Muscle layer of colon (tissue), 2 donors: ENCODE measurements at regions not wholly inside any gene's neighbourhood (a gene's known extent, or its start where the extent isn't known, plus 50 kb on each side); places are given as distances from the start of the nearest gene placed in this dataset.
"Not testable (repeated sequence)": the region's sequence is repeated elsewhere in the genome, so short reads cannot be mapped to it uniquely, and the experiment has no call there.

Source experiments
- H3K27ac ChIP-seq: one replicate; pipeline ENCODE4 v1.7.0; 2013; ENCODE audit warnings: low read depth, mild to moderate bottlenecking, low read length, moderate library complexity
- H3K27me3 ChIP-seq, 2 donors: one replicate each; pipeline ENCODE4 v1.7.0; 2013; ENCODE audit warnings: low read length in 2 of 2, mild to moderate bottlenecking in 2 of 2; ENCODE audit not compliant: insufficient read depth in 2 of 2, control insufficient read depth in 1 of 2
- H3K36me3 ChIP-seq: one replicate; pipeline ENCODE4 v1.7.0; 2013; ENCODE audit warnings: mild to moderate bottlenecking, low read length; ENCODE audit not compliant: insufficient read depth
- H3K4me1 ChIP-seq: one replicate; pipeline ENCODE4 v1.7.0; 2013; ENCODE audit warnings: mild to moderate bottlenecking, low read length; ENCODE audit not compliant: insufficient read depth
- H3K4me3 ChIP-seq, 2 donors: one replicate each; pipeline ENCODE4 v1.7.0; 2013; ENCODE audit warnings: low read length in 2 of 2, low read depth in 1 of 2, mild to moderate bottlenecking in 1 of 2, moderate library complexity in 1 of 2
- H3K9ac ChIP-seq: one replicate; pipeline ENCODE4 v1.7.0; 2013; ENCODE audit warnings: low read length
- H3K9me3 ChIP-seq: one replicate; pipeline ENCODE4 v1.7.0; 2013; ENCODE audit warnings: mild to moderate bottlenecking, low read length
- donor health status: abdominal sarcoma.
- donor health status: Adenocarcinoma of cecum.

DNA sequence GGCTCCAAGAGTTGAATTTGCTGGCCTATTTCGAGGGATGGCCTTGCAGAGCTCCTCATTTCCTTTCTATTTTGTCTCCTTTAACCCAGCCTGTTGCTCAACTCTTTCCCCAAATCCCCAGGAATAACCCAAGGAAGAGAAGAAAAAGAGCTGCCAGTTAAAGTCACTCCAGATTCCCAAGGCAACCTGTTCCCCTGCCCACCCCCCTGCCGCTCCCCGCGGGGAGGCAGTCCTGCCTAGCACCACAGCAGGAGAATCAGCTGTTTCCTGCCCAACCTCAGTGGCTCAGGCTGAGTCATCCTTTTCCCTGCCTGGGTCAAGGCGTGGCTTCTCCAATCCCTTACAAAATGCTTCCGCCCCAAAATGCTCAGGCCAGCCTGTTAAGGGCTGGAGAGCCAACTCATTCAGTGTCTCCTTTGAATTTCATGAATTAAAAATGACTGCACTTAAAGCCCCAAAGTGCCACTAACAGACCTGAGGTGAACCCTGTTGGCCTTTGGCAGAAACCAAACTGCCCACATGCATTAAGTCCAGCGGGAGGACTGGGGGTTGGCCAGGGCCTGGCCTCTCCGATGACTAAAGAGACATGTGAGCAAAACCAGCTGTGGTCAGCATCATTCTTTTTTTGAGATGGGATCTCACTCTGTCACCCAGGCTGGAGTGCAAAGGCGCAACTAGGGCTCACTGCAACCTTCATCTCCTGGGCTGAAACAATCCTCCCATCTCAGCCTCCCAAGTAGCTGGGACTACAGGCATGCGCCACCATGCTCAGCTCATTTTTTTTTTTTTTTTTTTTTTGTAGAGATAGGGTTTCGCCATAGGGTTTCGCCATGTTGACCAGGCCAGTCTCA lies 83.2 kb upstream of the KIF5B start:
- Histone ChIP-seq H3K27me3 (no peaks in the 10 kb centered on the region), H3K9me3 (no peaks in the 10 kb centered on the region), H3K9ac (no peak overlapping the region), H3K4me3 (no peak overlapping the region), H3K36me3 (no peaks in the 10 kb centered on the region), H3K4me1 (peaks cover 4% of the 10 kb centered on the region), H3K27ac (no peak overlapping the region)

DNA sequence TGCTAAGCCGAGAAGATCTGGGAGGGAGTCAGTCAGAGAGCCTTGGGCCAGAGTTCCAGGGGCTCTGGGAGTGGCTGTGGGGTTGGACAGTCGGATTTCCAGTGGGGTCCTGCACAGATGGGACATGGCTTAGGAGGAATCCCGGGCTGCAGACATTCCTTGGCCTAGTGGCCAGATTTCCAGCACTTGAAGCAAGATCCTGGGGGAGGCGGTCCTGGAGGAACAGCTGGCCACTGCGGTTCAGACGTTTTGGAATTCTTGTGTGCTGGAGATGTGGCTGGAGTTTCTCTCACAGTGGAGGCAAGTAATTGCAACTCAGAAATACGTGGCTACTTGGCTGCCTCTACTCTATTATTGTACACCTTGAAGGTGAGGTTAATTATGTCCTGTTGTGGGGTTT lies 80.7 kb upstream of the KIF5B start:
- H3K27ac ChIP-seq, H3K9ac ChIP-seq, H3K9me3 ChIP-seq, H3K4me3 ChIP-seq, H3K36me3 ChIP-seq, H3K4me1 ChIP-seq, H3K27me3 ChIP-seq: not testable (repeated sequence)

DNA sequence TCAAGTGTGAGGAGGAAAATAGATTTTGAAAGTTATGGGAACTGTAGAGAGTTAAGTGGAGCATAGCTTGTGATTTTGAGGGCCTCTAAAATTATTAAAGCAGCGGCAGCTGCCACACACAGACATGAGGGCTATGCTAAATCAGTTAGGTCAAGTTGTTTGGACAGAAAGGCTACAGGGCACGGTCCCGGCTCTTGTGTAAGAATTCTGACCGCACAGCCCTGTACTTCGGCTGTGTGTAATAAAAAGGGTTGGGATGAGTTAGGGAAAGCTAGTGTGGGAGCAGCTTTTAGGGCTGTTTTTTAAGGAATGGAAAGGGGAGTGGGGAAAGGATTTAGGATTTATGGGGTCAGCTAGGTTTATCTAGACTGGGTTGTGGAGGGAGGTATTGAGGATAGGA lies 79.6 kb upstream of the KIF5B start:
- H3K9ac ChIP-seq, H3K27me3 ChIP-seq, H3K4me1 ChIP-seq, H3K9me3 ChIP-seq, H3K27ac ChIP-seq, H3K36me3 ChIP-seq, H3K4me3 ChIP-seq: not testable (repeated sequence)

DNA sequence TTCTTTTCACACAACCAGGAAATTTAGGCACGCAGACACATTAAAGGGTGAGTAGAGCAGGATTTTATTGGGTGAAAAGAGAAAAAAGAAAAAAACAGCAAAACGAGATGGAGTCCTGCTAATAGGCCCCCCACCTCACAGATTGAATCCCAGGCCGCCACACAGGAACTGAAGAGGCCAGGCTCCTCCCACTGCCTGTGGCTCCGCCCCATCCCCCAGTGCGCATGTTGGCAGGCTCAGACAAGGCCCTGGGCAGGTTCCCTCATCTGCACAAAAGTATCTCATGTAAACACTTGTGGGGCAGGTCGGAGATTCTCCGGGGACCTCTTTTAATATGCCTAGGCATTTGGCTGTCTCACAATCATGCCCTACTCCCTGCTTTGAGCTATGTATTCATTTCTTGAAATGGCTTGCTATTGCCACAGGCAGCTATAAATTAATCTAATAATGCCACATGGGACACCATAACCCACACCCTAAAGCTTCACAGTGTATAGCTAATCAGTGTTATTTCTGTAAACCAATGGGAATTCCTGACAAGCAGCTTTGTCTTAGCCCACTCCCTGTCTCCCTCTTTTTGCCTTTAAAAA lies 76.2 kb upstream of the KIF5B start:
- Histone ChIP-seq H3K36me3 (no peaks in the 10 kb centered on the region), H3K27me3 (no peaks in the 10 kb centered on the region), H3K4me1 (no peaks in the 10 kb centered on the region), H3K9ac (no peak overlapping the region), H3K4me3 (no peak overlapping the region), H3K9me3 (no peaks in the 10 kb centered on the region), H3K27ac (no peak overlapping the region)

DNA sequence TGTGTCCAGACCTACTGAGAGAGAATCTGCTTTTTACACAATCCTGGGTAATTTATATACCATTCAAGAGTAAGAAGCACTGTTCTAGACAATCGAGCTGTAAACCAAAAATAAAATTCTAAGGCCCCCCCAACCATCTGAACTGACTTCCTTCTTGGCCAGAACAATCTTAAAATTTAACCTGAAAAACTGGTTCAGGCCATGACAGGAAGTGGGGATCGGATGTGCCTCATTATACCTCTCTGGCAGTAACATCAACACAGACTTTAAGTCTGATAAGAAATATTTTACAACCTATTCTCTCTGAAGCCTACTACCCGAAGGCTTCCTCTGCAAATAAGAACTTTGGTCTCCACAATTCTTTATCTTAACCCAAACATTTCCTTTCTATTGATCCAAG lies 75.2 kb upstream of the KIF5B start:
- H3K9ac ChIP-seq = no peak overlapping the region
- H3K36me3 ChIP-seq = no peaks in the 10 kb centered on the region
- H3K9me3 ChIP-seq = no peaks in the 10 kb centered on the region
- H3K27me3 ChIP-seq = no peaks in the 10 kb centered on the region
- H3K27ac ChIP-seq = no peak overlapping the region
- H3K4me3 ChIP-seq = no peak overlapping the region
- H3K4me1 ChIP-seq = no peaks in the 10 kb centered on the region

DNA sequence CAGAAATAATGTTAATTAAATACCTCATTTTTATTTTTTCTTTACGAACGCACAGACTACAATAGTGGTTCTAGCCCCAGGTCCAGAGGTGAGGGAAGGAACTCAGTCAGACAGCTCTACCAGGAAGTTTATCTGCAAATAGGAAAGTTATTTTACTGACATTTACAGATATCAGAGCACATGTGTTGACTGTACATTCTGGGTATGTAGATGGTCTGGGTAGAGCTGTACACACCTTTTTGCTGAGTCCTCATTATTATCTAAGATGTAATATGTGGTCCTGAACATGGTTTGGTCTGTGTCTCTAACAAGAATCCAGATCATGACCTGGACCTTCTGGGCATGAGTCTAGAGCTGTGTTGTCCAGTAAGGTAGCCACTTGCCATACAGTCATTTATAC lies 74.6 kb upstream of the KIF5B start:
- no peaks in the 10 kb centered on the region for H3K9me3 ChIP-seq
- H3K4me3 ChIP-seq = no peak overlapping the region
- no peak overlapping the region for H3K27ac ChIP-seq
- H3K36me3 ChIP-seq = no peaks in the 10 kb centered on the region
- no peak overlapping the region for H3K9ac ChIP-seq
- H3K27me3 ChIP-seq = no peaks in the 10 kb centered on the region
- H3K4me1 ChIP-seq = no peaks in the 10 kb centered on the region

DNA sequence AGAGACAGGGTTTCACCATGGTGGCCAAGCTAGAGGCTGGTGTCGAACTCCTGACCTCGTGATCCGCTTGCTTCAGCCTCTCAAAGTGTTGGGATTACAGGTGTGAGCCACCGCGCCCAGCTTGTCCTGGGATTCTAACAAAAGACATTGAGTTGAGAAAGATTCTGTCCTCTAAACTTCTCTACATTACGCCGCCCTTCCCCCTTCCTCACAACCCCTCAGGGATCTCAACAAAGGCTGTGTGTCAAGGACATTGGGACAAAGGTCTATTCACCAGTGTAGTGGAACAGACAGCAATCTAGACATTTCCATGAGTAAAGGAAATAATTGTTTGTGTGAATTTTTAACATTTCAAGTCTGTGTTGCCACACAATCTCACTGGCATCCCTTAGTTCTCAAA lies 68.8 kb upstream of the KIF5B start:
- no peak overlapping the region for H3K27ac ChIP-seq
- no peaks in the 10 kb centered on the region for H3K36me3 ChIP-seq
- H3K4me1 ChIP-seq = no peaks in the 10 kb centered on the region
- H3K9me3 ChIP-seq = no peaks in the 10 kb centered on the region
- H3K9ac ChIP-seq = no peak overlapping the region
- no peak overlapping the region for H3K4me3 ChIP-seq
- no peaks in the 10 kb centered on the region for H3K27me3 ChIP-seq

DNA sequence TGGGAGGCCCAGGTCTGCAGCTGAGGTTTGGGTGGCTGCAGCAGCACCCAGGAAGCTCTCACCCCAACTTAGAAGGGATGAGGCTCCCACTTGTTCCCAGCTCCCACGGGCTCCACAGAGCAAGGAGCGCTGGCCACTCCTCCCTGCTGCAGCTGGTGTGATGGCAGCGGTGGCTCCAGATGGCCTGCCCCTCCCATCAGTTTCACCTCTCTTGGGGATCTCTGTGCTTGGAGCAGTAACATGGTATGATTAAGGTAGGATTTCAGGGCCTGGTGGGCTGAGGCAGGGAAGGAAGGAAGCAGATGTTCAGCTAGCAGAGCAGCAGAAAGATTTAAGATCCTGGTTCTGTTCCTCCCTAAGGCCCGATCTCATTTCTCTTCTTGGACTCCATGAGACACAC lies 66.8 kb upstream of the KIF5B start:
- Histone ChIP-seq H3K9ac (no peak overlapping the region), H3K36me3 (no peaks in the 10 kb centered on the region), H3K4me3 (no peak overlapping the region), H3K9me3 (no peaks in the 10 kb centered on the region), H3K4me1 (no peaks in the 10 kb centered on the region), H3K27ac (no peak overlapping the region), H3K27me3 (no peaks in the 10 kb centered on the region)

DNA sequence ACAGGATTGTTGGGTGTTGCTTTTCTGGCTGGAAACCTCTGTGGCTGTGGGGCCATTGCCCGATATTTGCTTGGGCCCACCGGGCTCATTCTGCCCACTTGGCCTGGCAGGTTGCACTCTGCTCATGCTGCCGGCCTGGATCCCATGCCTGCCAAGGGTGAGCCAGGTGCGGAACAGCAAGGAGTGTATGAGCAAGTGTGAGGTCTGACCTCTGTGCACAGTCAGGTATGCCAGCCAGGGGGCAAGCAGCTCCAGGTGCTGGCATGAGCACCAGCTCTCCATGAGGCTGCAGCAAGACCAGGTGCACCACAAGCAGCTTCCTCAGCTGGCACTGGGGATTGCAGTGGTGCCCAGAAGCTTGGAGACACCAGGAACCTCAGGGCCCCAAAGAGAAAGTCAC lies 65.4 kb upstream of the KIF5B start:
- H3K4me1 ChIP-seq = no peaks in the 10 kb centered on the region
- no peaks in the 10 kb centered on the region for H3K9me3 ChIP-seq
- no peak overlapping the region for H3K9ac ChIP-seq
- H3K27me3 ChIP-seq = no peaks in the 10 kb centered on the region
- H3K36me3 ChIP-seq = no peaks in the 10 kb centered on the region
- H3K4me3 ChIP-seq = no peak overlapping the region
- no peak overlapping the region for H3K27ac ChIP-seq

DNA sequence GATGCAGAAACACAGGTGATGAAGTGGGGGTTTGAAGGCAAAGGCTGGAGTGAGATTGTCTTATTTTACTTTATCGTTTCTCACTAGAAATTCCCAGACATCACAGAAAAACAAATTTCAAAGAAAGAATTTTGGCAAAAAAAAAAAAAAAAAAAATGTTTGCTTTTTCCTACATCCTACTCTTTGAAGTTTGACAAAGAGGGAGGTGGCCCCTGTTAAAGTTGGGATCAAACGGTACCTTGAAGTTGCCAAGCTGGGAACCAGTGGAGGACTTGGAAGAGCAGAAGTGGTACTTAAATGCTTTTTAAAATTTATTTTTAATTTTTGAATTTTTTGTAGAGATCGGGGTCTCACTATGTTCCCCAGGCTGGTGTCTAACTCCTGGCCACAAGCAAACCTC lies 63.9 kb upstream of the KIF5B start:
- H3K9me3 ChIP-seq = no peaks in the 10 kb centered on the region
- H3K36me3 ChIP-seq = no peaks in the 10 kb centered on the region
- H3K9ac ChIP-seq = no peak overlapping the region
- H3K4me3 ChIP-seq = no peak overlapping the region
- H3K27ac ChIP-seq = no peak overlapping the region
- no peaks in the 10 kb centered on the region for H3K27me3 ChIP-seq
- H3K4me1 ChIP-seq = no peaks in the 10 kb centered on the region

DNA sequence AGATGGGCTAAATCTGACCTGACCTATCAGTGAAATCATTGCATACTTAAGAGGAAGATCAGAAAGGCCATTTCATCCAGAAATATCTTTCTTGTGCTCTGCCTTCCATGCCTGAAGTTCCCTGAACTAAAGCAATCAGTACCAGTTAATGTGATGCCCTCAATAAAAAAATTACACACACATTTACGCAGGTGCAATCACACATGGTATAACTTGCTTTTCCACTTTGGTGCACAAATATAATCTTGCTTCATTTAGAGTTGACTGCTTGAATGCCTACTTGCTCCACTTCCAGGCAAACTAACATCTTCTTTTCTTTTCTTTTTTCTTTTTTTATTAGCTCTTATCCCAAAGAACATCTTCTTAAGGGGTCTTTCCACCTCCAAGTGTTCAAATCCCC lies 58.3 kb upstream of the KIF5B start:
- H3K27ac ChIP-seq = no peak overlapping the region
- H3K36me3 ChIP-seq = no peaks in the 10 kb centered on the region
- no peaks in the 10 kb centered on the region for H3K27me3 ChIP-seq
- H3K9ac ChIP-seq = no peak overlapping the region
- H3K4me1 ChIP-seq = no peaks in the 10 kb centered on the region
- H3K9me3 ChIP-seq = no peaks in the 10 kb centered on the region
- H3K4me3 ChIP-seq = no peak overlapping the region

DNA sequence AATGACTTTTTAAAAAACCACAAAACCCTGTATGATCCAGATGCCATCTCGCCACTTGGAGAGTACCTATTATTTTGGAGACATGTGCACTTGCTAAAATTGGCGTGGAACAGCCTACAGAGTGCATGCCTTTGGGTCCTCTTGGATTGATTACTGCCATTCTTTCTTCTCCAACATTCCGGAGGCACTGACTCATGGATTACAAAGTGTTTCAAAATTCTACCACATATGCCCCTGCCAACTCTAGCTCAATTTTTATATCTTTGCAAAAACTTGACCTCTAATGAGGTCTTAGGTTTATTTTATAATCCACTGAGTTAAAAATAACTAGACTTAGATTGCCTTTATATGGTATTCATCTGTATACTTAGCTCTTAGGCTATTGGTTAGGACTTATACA lies 55.8 kb upstream of the KIF5B start:
- no peak overlapping the region for H3K4me3 ChIP-seq
- no peaks in the 10 kb centered on the region for H3K9me3 ChIP-seq
- H3K36me3 ChIP-seq = no peaks in the 10 kb centered on the region
- no peaks in the 10 kb centered on the region for H3K27me3 ChIP-seq
- H3K9ac ChIP-seq = no peak overlapping the region
- no peaks in the 10 kb centered on the region for H3K4me1 ChIP-seq
- no peak overlapping the region for H3K27ac ChIP-seq
